PC-3 (cell line): ENCODE measurements at regions not wholly inside any gene's neighbourhood (a gene's known extent, or its start where the extent isn't known, plus 50 kb on each side); places are given as distances from the start of the nearest gene placed in this dataset.

Experiments used
- ATAC-seq: fragments of 200-7000 bp; cut with Tn5 transposase; 2 replicates; pipeline ENCODE4 v1.9.1; 2020; ENCODE audit warnings: mild to moderate bottlenecking, moderate library complexity
- BruUV-seq: library from RNA; stranded (reverse); fragments of 400-500 nt; replicated peaks from 2 replicates; lab custom pipeline; 2021; lab: Mats Ljungman, UMichigan
- CTCF ChIA-PET: fragments of 300-600 bp; sonication (Branson Sonifier 250); formaldehyde crosslinking; loops from one replicate; lab custom pipeline; 2022; ENCODE audit warnings: antibody characterized with exemption; lab: Charles Lee
- POLR2A ChIA-PET: fragments of 300-600 bp; sonication (Branson Sonifier 250); formaldehyde crosslinking; loops from one replicate; lab custom pipeline; 2022; ENCODE audit warnings: antibody characterized with exemption; ENCODE audit not compliant: unreplicated experiment; lab: Charles Lee
- DNase-seq: peaks from one replicate; pipeline ENCODE4 v3.0.0-alpha.2; 2015
- H2AFZ ChIP-seq: fragments of 300-600 bp; sonication (generic); 2 replicates; pipeline ENCODE4 v1.6.0; 2016; ENCODE audit warnings: antibody characterized with exemption, low read length
- H3F3A ChIP-seq: fragments of 300-600 bp; sonication (generic); one replicate; pipeline ENCODE4 v1.6.0; 2017; ENCODE audit warnings: antibody characterized with exemption, low read length, control low read depth, mild to moderate bottlenecking; ENCODE audit not compliant: unreplicated experiment
- H3K27ac ChIP-seq: fragments of 300-600 bp; sonication (generic); 2 replicates; pipeline ENCODE4 v1.5.1; 2016; ENCODE audit warnings: mild to moderate bottlenecking, low read length
- H3K27me3 ChIP-seq: fragments of 300-600 bp; sonication (generic); 2 replicates; pipeline ENCODE4 v1.6.1; 2016; ENCODE audit warnings: low read length, mixed read lengths
- H3K36me3 ChIP-seq: fragments of 300-600 bp; sonication (generic); 2 replicates; pipeline ENCODE4 v1.6.1; 2016; ENCODE audit warnings: low read depth, mixed run types, low read length, mixed read lengths
- H3K4me1 ChIP-seq: fragments of 300-600 bp; sonication (generic); 2 replicates; pipeline ENCODE4 v1.5.1; 2016; ENCODE audit warnings: low read length; ENCODE audit not compliant: insufficient read depth
- H3K4me2 ChIP-seq: fragments of 300-600 bp; sonication (generic); 2 replicates; pipeline ENCODE4 v1.6.0; 2016; ENCODE audit warnings: low read length
- H3K4me3 ChIP-seq: fragments of 300-600 bp; sonication (generic); 2 replicates; pipeline ENCODE4 v1.5.1; 2016; ENCODE audit warnings: mild to moderate bottlenecking, low read length, mixed read lengths
- H3K79me2 ChIP-seq: fragments of 300-600 bp; sonication (generic); 2 replicates; pipeline ENCODE4 v1.6.1; 2017; ENCODE audit warnings: low read length, mixed read lengths
- H3K9ac ChIP-seq: fragments of 300-600 bp; sonication (generic); 2 replicates; pipeline ENCODE4 v1.6.0; 2016; ENCODE audit warnings: mild to moderate bottlenecking, low read length
- H3K9me2 ChIP-seq: fragments of 300-600 bp; sonication (generic); replicated peaks from 2 replicates; pipeline ENCODE4 v1.6.1; 2016; ENCODE audit warnings: mixed run types, low read length, mixed read lengths
- H3K9me3 ChIP-seq: fragments of 300-600 bp; sonication (generic); 2 replicates; pipeline ENCODE4 v1.6.1; 2016; ENCODE audit warnings: low read length, mixed read lengths
- H4K20me1 ChIP-seq: fragments of 300-600 bp; sonication (generic); 2 replicates; pipeline ENCODE4 v1.6.1; 2016; ENCODE audit warnings: low read length, mixed read lengths
- CTCF ChIP-seq: fragments of 300-600 bp; sonication (generic); conservative IDR thresholded peaks from 2 replicates; pipeline ENCODE4 v1.5.1; 2017; ENCODE audit warnings: antibody characterized with exemption, low read depth, mild to moderate bottlenecking, low read length
- EZH2 ChIP-seq: fragments of 300-600 bp; sonication (generic); IDR thresholded peaks from one replicate; pipeline ENCODE4 v1.6.1; 2017; ENCODE audit warnings: antibody characterized with exemption, mild to moderate bottlenecking, low read length; ENCODE audit not compliant: unreplicated experiment
- EZH2phosphoT487 ChIP-seq: fragments of 300-600 bp; sonication (generic); IDR thresholded peaks from 2 replicates; pipeline ENCODE4 v1.6.1; 2018; ENCODE audit warnings: mild to moderate bottlenecking, antibody characterized with exemption, low read length, borderline replicate concordance
- intact Hi-C: fragments of 100-400 bp; cut with micrococcal nuclease; formaldehyde crosslinking; loops from 2 replicates; pipeline ENCODE4 v1.9.0; 2023

DNA sequence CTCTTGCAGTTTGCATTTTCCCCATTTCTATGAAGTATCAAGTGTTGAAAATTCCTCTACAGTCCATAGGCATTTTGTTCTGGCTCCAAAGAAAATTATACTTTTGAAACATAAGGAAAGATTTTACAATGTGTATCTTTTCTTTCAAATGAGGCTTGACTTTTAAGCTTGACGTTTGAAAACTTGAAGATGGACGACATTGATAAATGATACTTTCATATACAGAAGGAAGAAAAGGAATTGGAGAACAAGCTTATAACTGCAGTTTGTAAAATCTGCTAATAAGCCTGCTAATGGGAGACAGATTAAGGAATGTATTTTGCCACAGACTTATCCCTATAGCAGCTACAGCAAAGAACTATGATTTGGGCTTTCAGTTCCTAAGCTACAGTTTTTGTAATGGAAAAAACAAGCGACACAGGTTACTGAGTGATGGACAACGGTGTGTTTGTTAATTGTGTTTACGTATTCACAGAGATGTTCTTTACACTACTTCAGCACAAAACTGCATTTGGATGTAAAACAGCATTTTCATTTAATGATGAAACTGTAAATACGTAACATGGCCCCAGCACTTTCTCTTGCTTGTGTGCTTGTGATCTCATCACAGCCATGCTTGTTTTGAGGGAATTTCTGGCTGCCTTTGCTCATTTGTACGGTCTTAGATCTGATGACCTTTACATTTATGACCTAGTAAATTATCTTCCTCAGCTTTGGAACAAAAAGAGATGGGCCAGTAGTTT is 83.2 kb upstream of the FAT1 start:
- POLR2A ChIA-PET = no interaction called here
- Histone ChIP-seq H3K36me3 (no peaks in the 10 kb centered on the region), H3K4me3 (no peak overlapping the region)

DNA sequence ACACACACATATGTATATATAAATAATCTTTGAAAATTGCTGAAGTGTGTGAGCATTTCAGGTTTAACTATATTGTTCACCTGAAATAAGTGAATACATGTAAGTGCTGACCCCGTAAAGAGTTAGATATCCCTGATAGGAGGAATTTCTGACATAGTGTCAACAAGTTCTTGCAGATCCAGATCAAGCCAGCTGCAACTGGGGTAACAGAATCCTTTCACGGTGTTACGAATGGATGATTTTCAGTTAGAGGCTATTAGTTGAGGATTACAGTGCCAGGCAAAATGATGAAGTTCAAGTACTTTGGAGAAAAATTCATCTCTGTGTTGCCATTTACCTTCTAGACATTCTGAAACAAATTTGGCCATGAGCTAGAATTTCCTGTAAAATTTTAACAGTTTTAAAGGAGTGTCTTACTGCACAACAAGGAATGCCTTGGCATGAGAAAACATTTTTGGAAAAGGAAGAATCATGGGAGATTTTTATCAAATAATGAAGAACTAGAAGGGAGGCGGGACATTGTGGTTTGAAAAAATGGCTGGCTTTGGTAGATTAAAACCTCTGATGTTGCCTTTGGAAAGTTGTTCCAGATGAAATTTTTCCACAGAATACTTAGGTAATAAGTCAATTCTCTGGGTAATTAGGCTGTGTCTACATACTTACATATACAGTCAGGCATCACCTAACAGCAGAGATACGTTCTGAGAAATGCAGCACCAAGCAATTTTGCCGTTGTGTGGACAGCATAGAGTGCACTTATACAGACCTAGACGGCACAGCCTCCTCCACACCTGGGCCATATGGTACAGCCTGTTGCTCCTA is 84.4 kb upstream of the FAT1 start:
- Histone ChIP-seq H3K79me2 (no peaks in the 10 kb centered on the region), H3F3A (no peaks in the 10 kb centered on the region), H3K9me3 (no peaks in the 10 kb centered on the region), H3K27ac (no peak overlapping the region), H3K9ac (no peak overlapping the region), H3K4me3 (no peak overlapping the region), H4K20me1 (no peaks in the 10 kb centered on the region), H3K27me3 (no peaks in the 10 kb centered on the region), H2AFZ (no peak overlapping the region), H3K4me2 (no peak overlapping the region), H3K9me2 (no peaks in the 10 kb centered on the region), H3K4me1 (no peaks in the 10 kb centered on the region), H3K36me3 (no peaks in the 10 kb centered on the region)
- ATAC-seq (no peak), DNase-seq (no peak)
- TF ChIP-seq EZH2phosphoT487 (no peak), EZH2 (no peak), CTCF (no peak)
- no TSS peak for BruUV-seq
- intact Hi-C loops = no loop called here
- POLR2A ChIA-PET = no interaction called here
- CTCF ChIA-PET = no interaction called here

More for the DNA sequence above, 83.2 kb upstream of the FAT1 start:
- no peak overlapping the region for H3K4me2 ChIP-seq
- H3F3A ChIP-seq = no peaks in the 10 kb centered on the region
- H3K9ac ChIP-seq = no peak overlapping the region
- ATAC-seq (no peak), DNase-seq (no peak)
- H4K20me1 ChIP-seq = no peaks in the 10 kb centered on the region
- no peak overlapping the region for H2AFZ ChIP-seq
- H3K79me2 ChIP-seq = no peaks in the 10 kb centered on the region
- no peaks in the 10 kb centered on the region for H3K9me2 ChIP-seq
- TF ChIP-seq EZH2phosphoT487 (no peak), EZH2 (no peak), CTCF (no peak)
- intact Hi-C loops = no loop called here
- H3K4me1 ChIP-seq = no peaks in the 10 kb centered on the region
- H3K27ac ChIP-seq = no peak overlapping the region
- no peaks in the 10 kb centered on the region for H3K9me3 ChIP-seq
- no TSS peak for BruUV-seq
- no peaks in the 10 kb centered on the region for H3K27me3 ChIP-seq
- CTCF ChIA-PET = no interaction called here

DNA sequence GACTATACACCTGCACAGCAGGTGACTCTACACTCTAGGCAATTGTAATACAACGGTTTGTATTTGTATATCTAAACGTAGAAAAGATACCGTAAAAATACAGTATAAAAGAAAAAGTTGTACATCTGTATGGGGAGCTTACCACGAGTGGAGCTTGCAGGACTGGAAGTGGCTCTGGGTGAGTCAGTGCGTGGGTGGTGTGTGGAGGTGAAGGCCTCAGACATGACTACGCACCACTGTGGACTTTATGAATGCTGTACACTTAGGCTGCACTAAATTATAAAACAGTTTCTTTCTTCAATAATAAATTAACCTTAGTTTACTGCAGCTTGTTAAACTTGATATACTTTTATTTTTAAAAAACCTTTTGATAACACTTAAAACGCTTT is 85.0 kb upstream of the FAT1 start:
- no peak overlapping the region for H3K9ac ChIP-seq
- no peak overlapping the region for H3K27ac ChIP-seq

More for the DNA sequence above, 85.0 kb upstream of the FAT1 start:
- no TSS peak for BruUV-seq
- POLR2A ChIA-PET = no interaction called here
- H3K4me1 ChIP-seq = no peaks in the 10 kb centered on the region
- DNase-seq (peak; percentile 19), ATAC-seq (no peak)
- CTCF ChIA-PET = interaction anchor here (0.6 kb wide), 1 partner anchor 715 kb away, joined by 4 read pairs; no protein-coding TSS in a partner anchor
- no peaks in the 10 kb centered on the region for H3K27me3 ChIP-seq
- no peaks in the 10 kb centered on the region for H3K9me2 ChIP-seq
- TF ChIP-seq CTCF = no peak
- TF ChIP-seq EZH2 = no peak
- TF ChIP-seq EZH2phosphoT487 = no peak
- no peaks in the 10 kb centered on the region for H4K20me1 ChIP-seq
- no peak overlapping the region for H3K4me2 ChIP-seq
- no peaks in the 10 kb centered on the region for H3K79me2 ChIP-seq
- no peaks in the 10 kb centered on the region for H3F3A ChIP-seq
- H3K4me3 ChIP-seq = no peak overlapping the region
- H3K9me3 ChIP-seq = no peaks in the 10 kb centered on the region
- H3K36me3 ChIP-seq = no peaks in the 10 kb centered on the region
- intact Hi-C loops = no loop called here
- H2AFZ ChIP-seq = no peak overlapping the region
